PC-3 (cell line): ENCODE measurements at regions not wholly inside any gene's neighbourhood (a gene's known extent, or its start where the extent isn't known, plus 50 kb on each side); places are given as distances from the start of the nearest gene placed in this dataset.

ENCODE experiments used
- EZH2 ChIP-seq: fragments of 300-600 bp; sonication (generic); IDR thresholded peaks from one replicate; pipeline ENCODE4 v1.6.1; 2017; ENCODE audit warnings: antibody characterized with exemption, mild to moderate bottlenecking, low read length; ENCODE audit not compliant: unreplicated experiment
- EZH2phosphoT487 ChIP-seq: fragments of 300-600 bp; sonication (generic); IDR thresholded peaks from 2 replicates; pipeline ENCODE4 v1.6.1; 2018; ENCODE audit warnings: mild to moderate bottlenecking, antibody characterized with exemption, low read length, borderline replicate concordance
- TF ChIP-seq, protein P1 (sequence below): fragments of 300-600 bp; sonication (generic); conservative IDR thresholded peaks from 2 replicates; pipeline ENCODE4 v1.5.1; 2017; ENCODE audit warnings: antibody characterized with exemption, low read depth, mild to moderate bottlenecking, low read length

DNA sequence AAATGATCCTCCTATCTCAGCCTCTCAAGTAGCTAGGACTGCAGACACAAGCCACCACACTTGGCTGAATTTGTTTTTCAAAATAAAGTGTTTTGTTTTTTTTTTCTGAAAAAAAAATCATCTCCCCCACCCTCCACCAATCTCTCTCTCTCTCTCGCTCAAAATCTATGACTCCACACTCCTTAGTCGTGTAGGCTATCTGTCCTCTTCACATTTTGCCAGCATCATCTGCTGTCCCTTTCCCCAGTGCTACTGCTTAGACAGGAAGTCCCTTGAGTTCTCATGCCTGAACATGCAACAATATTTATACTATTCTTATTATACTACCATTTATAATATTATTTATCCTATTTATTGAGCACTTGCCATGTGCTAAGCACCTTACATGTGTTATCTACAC is 80.7 kb upstream of the TMEM164 start:
- TF ChIP-seq, protein P1, sequence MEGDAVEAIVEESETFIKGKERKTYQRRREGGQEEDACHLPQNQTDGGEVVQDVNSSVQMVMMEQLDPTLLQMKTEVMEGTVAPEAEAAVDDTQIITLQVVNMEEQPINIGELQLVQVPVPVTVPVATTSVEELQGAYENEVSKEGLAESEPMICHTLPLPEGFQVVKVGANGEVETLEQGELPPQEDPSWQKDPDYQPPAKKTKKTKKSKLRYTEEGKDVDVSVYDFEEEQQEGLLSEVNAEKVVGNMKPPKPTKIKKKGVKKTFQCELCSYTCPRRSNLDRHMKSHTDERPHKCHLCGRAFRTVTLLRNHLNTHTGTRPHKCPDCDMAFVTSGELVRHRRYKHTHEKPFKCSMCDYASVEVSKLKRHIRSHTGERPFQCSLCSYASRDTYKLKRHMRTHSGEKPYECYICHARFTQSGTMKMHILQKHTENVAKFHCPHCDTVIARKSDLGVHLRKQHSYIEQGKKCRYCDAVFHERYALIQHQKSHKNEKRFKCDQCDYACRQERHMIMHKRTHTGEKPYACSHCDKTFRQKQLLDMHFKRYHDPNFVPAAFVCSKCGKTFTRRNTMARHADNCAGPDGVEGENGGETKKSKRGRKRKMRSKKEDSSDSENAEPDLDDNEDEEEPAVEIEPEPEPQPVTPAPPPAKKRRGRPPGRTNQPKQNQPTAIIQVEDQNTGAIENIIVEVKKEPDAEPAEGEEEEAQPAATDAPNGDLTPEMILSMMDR, result no peak
- TF ChIP-seq EZH2 (no peak), EZH2phosphoT487 (no peak)
